Activated CD4-positive, alpha-beta T cell treated with anti-CD3 and anti-CD28 coated beads, Interleukin-2, Interleukin-4, amounts not matched to agents 100 ng/mL and 50 ng/mL, durations not matched to agents 16 hours and 8 hours (primary cell): ENCODE measurements at regions not wholly inside any gene's neighbourhood (a gene's known extent, or its start where the extent isn't known, plus 50 kb on each side); places are given as distances from the start of the nearest gene placed in this dataset.

Source experiments
- DNase-seq: peaks from one replicate; pipeline ENCODE4 v3.0.0-alpha.2; 2020; ENCODE audit warnings: low spot score

DNA sequence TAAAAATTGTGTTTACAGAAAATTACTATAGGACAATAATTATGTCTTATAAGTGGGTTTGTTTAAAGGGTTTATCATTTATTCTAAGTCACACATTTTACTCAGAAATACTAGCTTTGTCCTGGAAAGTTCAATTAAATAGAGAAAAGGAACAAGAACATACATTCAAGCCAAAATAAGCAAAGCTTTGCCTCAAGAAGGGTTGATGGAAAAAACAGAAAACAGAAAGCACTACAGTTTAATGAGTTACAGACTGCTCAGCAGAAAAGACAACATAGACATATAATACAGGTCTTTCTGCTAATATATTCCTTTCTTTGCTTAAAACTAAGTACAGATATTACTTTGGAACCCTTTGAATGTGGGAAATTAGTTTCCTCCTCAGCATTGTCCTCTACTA, 703.0 kb upstream of the LRFN5 start:
- DNase-seq, result no peak

DNA sequence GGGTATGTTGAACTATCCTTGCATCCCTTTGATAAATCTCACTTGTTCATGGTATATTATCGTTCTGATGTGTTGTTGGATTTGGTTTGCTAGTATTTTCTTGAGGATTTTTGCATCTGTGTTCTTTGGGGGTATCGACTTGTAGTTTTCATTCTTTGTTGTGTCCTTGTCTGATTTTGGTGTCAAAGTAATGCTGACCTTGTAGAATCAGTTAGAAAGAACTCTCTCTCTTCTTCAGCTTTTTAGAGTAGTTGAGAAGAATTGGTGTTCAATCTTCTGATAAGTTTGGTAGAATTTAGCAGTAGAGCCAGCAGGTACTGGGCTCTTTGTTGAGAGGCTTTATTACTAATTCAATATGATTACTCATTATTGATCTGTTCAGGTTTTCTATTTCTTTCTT, 707.2 kb upstream of the LRFN5 start:
- no peak for DNase-seq

- DNase-seq, result no peak
Observed at GRCh38 chr14:40894846-40895245, 711.8 kb upstream of the LRFN5 start.

- no peak for DNase-seq
Observed at GRCh38 chr14:40889126-40889525, 717.5 kb upstream of the LRFN5 start.

DNA sequence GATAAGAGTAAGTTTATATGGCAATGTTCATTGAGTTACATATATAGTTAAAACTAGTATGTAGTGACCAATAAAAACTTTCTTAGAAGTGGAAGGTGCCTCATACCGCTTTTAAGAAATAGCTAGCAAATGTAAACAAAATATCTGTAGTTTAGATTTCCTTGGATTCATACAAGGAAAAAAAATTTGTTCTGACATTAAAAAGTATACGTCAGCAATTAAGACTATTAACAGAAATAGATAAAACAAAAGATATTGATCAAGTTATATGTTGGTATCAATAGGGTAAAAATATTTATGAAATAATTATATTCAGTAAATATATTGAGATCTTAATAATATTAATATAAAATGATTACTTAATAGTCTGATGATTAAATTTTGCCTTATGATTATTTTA, 718.8 kb upstream of the LRFN5 start:
- no peak for DNase-seq

DNA sequence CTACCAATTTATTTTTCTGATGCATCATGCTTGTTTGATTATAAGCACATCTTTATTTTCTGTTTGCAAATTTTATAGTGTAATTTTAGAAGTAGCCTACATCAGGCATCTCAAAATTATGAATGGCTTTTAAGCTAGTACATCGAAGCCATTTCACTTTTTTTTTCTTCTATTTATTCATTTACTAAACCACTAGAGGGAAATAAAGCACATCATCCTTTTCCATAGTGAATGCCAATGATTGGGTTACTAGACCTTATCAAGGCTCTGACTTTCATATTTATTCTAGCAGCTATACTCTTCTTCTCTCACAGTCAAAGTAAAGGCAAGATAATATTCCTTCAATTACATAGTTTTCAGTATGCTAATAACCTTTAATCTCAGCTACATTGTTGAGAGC, 736.4 kb upstream of the LRFN5 start:
- DNase-seq, result no peak

DNA sequence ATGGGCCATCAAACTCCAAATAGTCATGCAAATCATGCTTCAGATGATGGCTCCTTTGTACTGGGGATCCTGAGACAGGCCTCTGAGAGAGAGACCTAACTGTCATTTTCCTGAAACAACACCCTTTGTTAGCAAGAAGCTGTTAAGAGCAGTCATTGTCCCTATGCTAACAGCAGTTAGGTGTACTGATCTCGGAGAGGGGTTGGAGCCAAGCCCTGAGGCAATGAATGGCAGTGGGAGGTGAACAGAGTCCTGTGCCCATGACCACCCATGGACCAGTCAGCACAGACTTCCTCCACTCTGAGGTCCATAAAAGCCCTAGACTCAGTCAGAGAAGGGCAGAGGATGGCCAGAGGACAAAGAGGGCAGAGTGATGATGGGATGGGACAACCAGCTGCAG, 747.6 kb upstream of the LRFN5 start:
- DNase-seq, result no peak

- DNase-seq, result no peak
Observed at GRCh38 chr14:40855343-40855742, 751.3 kb upstream of the LRFN5 start.

DNA sequence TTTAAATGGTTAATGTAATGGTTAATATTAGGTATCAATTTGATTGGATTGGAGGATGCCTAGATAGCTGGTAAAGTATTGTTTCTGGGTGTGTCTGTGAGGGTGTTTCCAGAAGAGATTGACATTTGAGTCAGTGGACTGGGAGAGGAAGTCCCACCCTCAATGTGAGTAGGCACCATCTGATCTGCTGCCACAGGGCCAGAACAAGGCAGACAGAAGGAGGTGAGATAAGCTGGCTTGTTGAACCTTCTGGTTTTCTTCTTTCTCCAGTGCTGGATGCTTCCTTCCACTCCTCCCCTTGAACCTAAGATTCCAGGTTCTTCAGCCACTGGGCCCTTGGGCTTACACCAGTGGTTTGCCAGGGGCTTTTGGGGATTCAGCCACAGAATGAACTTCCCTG, 756.5 kb upstream of the LRFN5 start:
- no peak for DNase-seq

DNA sequence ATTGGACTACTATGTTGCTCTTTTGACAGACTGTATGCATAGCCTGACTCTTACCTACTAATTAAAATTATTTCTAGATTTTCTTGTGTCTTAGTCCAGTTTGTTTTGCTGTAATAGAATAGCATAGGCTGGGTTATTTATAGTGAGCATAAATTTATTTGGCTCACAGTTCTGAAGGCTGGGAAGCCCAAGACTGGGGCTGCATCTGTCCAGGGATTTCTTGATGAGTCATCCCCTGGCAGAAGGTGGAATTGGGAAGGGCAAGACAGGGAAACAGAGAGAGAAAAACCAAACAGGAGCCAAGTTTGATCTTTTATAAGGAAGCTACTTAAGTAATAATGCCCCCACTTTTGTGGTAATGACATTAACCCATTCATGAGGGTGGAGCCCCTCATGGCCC, 759.2 kb upstream of the LRFN5 start:
- DNase-seq, result no peak

- DNase-seq, result no peak
Observed at GRCh38 chr14:40842816-40843215, 763.9 kb upstream of the LRFN5 start.

GRCh38 chr14:40841886-40842285, 764.8 kb upstream of the LRFN5 start:
- DNase-seq, result no peak

- DNase-seq, result no peak
Observed at GRCh38 chr14:40838601-40839000, 768.1 kb upstream of the LRFN5 start.

- no peak for DNase-seq
Observed at GRCh38 chr14:40806471-40806870, 800.2 kb upstream of the LRFN5 start.

GRCh38 chr14:40796168-40796567, 810.5 kb upstream of the LRFN5 start:
- DNase-seq, result no peak

- DNase-seq, result no peak
Observed at GRCh38 chr14:40784860-40785259, 821.8 kb upstream of the LRFN5 start.

DNA sequence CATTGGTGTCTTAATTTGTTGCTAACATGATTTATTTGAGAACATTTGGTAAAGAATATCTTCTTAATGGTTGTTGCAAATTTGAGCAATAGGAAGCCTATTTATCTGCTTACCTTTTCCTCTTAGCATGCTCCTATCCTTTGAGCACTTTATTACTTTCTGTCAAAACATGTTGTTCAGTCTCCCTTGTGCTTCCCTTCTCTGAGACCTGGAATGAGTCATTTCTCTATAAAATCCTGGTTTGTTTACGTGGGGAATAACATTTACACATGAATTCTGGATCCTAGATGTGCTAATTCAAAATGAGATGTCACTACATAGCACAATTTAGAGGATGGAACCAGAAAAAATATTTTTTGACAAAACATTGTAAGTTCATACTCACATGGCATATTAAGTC, 844.0 kb upstream of the LRFN5 start:
- DNase-seq, result no peak

- no peak for DNase-seq
Observed at GRCh38 chr14:40762177-40762576, 844.5 kb upstream of the LRFN5 start.

DNA sequence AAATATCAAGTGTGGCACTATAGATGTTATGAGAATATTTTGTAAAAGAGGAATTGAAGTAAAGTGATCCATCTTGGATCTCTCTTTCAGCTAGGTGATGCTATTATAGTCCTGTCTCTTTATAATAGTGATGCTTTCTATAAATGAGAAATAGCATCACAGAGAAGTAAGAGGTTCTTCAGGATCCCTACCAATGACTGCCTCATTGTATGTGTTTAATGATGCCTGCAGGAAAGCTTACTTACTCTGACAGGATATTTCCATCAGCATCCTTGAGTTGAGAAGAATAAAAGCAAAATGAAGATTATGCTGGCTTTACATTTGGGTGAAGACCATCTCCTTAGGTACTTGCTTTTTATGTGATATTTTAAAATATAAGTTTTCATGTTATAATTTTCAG, 846.0 kb upstream of the LRFN5 start:
- no peak for DNase-seq

- DNase-seq, result no peak
Observed at GRCh38 chr14:40758076-40758475, 848.6 kb upstream of the LRFN5 start.

- DNase-seq, result no peak
Observed at GRCh38 chr14:40757376-40757950, 849.2 kb upstream of the LRFN5 start.

- DNase-seq, result no peak
Observed at GRCh38 chr14:40733206-40733605, 873.5 kb upstream of the LRFN5 start.

DNA sequence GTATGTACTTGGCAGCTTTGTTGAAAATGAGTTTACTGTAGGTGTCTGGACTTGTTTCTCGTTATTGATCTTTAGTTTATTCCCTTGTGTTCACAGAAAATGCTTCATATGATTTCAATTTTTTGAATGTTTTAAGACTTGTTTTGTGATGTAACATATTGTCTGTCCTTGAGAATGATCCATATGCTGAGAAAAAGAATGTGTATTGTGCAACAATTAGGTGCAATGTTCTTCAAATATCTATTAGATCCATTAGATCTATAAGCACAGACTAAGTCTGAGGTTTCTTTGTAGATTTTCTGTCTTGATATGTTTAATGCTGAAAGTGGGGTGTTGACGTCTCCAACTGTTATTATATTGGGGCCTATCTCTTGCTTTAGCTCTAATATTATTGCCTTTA, 879.6 kb upstream of the LRFN5 start:
- no peak for DNase-seq

GRCh38 chr14:40713387-40713786, 893.3 kb upstream of the LRFN5 start:
- DNase-seq, result no peak

DNA sequence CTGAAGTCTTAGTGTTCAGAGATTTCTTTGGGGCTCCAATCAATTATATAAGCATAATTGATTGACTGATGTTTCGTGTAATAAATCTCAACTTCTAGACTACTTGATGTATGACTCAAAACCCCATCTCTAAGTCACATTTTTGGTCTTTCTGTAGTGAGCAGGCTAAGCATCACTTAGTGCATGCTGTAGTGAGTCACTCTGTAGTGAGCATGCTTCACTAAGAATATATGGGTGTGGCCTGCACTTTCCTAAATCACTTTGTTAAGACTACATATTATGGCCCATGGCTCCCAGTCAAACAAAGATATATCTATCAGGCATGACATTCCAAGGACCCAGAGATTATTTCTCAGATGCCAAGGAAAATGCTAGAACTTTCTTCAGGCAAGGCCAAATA, 909.4 kb upstream of the LRFN5 start:
- no peak for DNase-seq
